ENCODE measurements at regions not wholly inside any gene's neighbourhood (a gene's known extent, or its start where the extent isn't known, plus 50 kb on each side); places are given as distances from the start of the nearest gene placed in this dataset.

DNA sequence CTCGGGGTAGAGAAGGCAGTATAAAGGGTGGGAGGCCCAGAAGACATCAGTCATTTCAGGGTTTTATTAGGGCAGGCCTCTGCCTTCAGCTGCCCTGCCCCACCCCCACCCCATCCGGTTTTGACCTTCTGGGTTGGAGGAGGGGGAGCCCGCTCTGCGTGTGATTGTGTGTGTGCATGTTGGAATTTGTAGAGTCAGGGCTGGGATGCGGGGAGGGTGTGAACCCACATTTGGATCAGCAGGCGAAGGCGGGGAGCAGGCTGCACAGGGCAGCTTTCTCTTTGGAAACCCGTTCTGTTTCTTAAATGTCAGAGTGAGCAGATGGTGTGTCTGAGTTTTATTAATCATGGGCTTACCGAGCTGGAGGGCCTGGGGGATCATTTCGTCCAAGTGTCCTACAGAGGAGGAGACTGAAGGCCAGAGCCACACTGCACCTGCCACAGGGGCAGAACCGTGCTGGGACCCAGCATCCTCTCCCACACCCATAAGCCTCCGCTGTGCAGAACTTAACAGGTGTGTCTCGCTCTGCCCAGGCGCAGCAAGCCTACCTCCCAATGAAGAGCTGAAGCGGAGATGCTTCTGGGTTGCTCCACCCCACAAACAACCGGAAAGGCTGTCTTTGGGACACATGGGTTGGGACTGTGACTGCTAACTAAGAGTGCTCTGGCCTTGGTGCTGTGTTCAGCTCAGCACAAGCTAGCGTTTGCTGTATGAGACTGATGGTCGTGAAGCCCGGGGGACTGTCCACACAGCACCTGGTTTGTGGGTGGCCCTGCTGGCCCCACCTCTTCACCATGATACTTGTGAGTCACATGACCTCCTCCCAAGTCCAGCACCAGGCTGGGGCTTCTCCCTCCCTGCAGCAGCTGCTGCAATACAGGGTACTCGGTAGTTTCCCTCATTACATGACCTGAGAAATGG lies 70.9 kb upstream of the GSE1 start:
- no peak overlapping the region for H2BK5ac ChIP-seq (ENCODE audit: low read depth, low read length, poor library complexity)
- H3K9me3 ChIP-seq (ENCODE audit: insufficient read depth, low read depth, low read length), result peaks cover 6% of the 10 kb centered on the region
- H3K9ac ChIP-seq (ENCODE audit: low read length), result no peak overlapping the region
- no peaks in the 10 kb centered on the region for H3K27me3 ChIP-seq (ENCODE audit: insufficient read depth, low read length)
- H3K23ac ChIP-seq (ENCODE audit: low read length), result no peak overlapping the region
- peaks cover 9 to 12% of the 10 kb centered on the region in 2 experiments for H3K4me1 ChIP-seq (ENCODE audit: control insufficient read depth in 1 of 2, insufficient read depth in 2 of 2, low read length in 2 of 2)
- H3K79me2 ChIP-seq (ENCODE audit: control insufficient read depth, insufficient read depth, low read length, poor library complexity), result no peaks in the 10 kb centered on the region
- H3K18ac ChIP-seq (ENCODE audit: low read length), result no peak overlapping the region
- H4K91ac ChIP-seq (ENCODE audit: low read depth, low read length), result no peak overlapping the region
- no peak overlapping the region for H2BK12ac ChIP-seq (ENCODE audit: low read length)
- H4K8ac ChIP-seq (ENCODE audit: low read depth, low read length), result no peak overlapping the region
- no peak overlapping the region for H4K12ac ChIP-seq (ENCODE audit: low read depth, low read length)
- H3K27ac ChIP-seq (ENCODE audit: low read depth, low read length), result no peak overlapping the region
- H2AFZ ChIP-seq (ENCODE audit: insufficient read depth, low read length, poor library complexity), result no peak overlapping the region
- H3K14ac ChIP-seq (ENCODE audit: low read length), result no peak overlapping the region
- H3K4me3 ChIP-seq (ENCODE audit: low read depth, low read length), result no peak overlapping the region
- WGBS (ENCODE audit: extremely low coverage, insufficient coverage, insufficient read length), result no CpG with 5 or more reads among the region's 20 CpGs
- peaks cover 0 to 3% of the 10 kb centered on the region in 2 experiments for H3K36me3 ChIP-seq (ENCODE audit: control insufficient read depth in 1 of 2, insufficient read depth in 2 of 2, low read length in 2 of 2)
- H3K79me1 ChIP-seq (ENCODE audit: low read length), result peaks cover 6% of the 10 kb centered on the region
- DNase-seq, result no peak
- H2BK120ac ChIP-seq (ENCODE audit: insufficient read depth, low read length, poor library complexity), result no peak overlapping the region
- no peak overlapping the region for H3K4me2 ChIP-seq (ENCODE audit: low read length)
- no peak overlapping the region for H2AK5ac ChIP-seq (ENCODE audit: low read length)
- H3K4ac ChIP-seq (ENCODE audit: low read depth, low read length), result no peak overlapping the region

GRCh38 chr16:85543536-85543935 lies 69.6 kb upstream of the GSE1 start:
- Histone ChIP-seq H2BK5ac (ENCODE audit: low read depth, low read length, poor library complexity) (no peak overlapping the region), H3K27me3 (ENCODE audit: insufficient read depth, low read length) (no peaks in the 10 kb centered on the region), H3K9ac (ENCODE audit: low read length) (no peak overlapping the region), H3K4me2 (ENCODE audit: low read length) (no peak overlapping the region), H2BK12ac (ENCODE audit: low read length) (no peak overlapping the region), H2AK5ac (ENCODE audit: low read length) (no peak overlapping the region), H4K91ac (ENCODE audit: low read depth, low read length) (no peak overlapping the region), H3K14ac (ENCODE audit: low read length) (no peak overlapping the region), H2BK120ac (ENCODE audit: insufficient read depth, low read length, poor library complexity) (no peak overlapping the region), H3K36me3 (ENCODE audit: control insufficient read depth in 1 of 2, insufficient read depth in 2 of 2, low read length in 2 of 2) (peaks cover 0 to 3% of the 10 kb centered on the region in 2 experiments), H3K79me2 (ENCODE audit: control insufficient read depth, insufficient read depth, low read length, poor library complexity) (no peaks in the 10 kb centered on the region), H4K8ac (ENCODE audit: low read depth, low read length) (no peak overlapping the region), H3K23ac (ENCODE audit: low read length) (no peak overlapping the region), H3K4me3 (ENCODE audit: low read depth, low read length) (no peak overlapping the region), H3K9me3 (ENCODE audit: insufficient read depth, low read depth, low read length) (peaks cover 6% of the 10 kb centered on the region), H3K4ac (ENCODE audit: low read depth, low read length) (no peak overlapping the region), H4K12ac (ENCODE audit: low read depth, low read length) (no peak overlapping the region), H3K4me1 (ENCODE audit: control insufficient read depth in 1 of 2, insufficient read depth in 2 of 2, low read length in 2 of 2) (peaks cover 9 to 12% of the 10 kb centered on the region in 2 experiments), H3K79me1 (ENCODE audit: low read length) (peaks cover 6% of the 10 kb centered on the region), H3K18ac (ENCODE audit: low read length) (no peak overlapping the region), H2AFZ (ENCODE audit: insufficient read depth, low read length, poor library complexity) (no peak overlapping the region), H3K27ac (ENCODE audit: low read depth, low read length) (no peak overlapping the region)
- no CpG with 5 or more reads among the region's 4 CpGs for WGBS (ENCODE audit: extremely low coverage, insufficient coverage, insufficient read length)
- no peak for DNase-seq

DNA sequence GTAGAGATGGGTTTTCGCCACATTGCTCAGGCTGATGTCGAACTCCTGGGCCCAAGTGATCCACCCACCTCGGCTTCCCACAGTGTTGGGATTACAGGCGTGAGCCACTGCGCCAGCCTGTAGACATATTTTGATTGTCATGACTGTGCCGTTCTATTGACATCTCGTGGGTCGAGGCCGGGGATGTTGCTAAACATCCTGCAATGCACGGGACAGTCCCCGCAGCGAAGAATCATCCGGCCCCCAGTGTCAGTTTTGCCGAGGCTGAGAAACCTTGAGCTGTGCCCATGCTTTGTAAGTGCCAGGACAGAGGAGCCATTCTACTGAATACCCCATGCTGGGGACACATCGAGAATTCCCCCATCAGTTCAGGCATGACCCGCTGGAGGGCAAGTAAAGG lies 69.1 kb upstream of the GSE1 start:
- Histone ChIP-seq H2AFZ (ENCODE audit: insufficient read depth, low read length, poor library complexity) (no peak overlapping the region), H3K23ac (ENCODE audit: low read length) (no peak overlapping the region)
- WGBS (ENCODE audit: extremely low coverage, insufficient coverage, insufficient read length), result no CpG with 5 or more reads among the region's 16 CpGs

GRCh38 chr16:85544668-85545067 lies 68.5 kb upstream of the GSE1 start:
- Histone ChIP-seq H4K12ac (ENCODE audit: low read depth, low read length) (no peak overlapping the region), H2BK120ac (ENCODE audit: insufficient read depth, low read length, poor library complexity) (peak overlapping the region; percentile 2), H4K8ac (ENCODE audit: low read depth, low read length) (peak overlapping the region; percentile 15), H3K79me2 (ENCODE audit: control insufficient read depth, insufficient read depth, low read length, poor library complexity) (no peaks in the 10 kb centered on the region), H3K4me2 (ENCODE audit: low read length) (no peak overlapping the region), H3K4me1 (ENCODE audit: control insufficient read depth in 1 of 2, insufficient read depth in 2 of 2, low read length in 2 of 2) (peaks cover 9 to 12% of the 10 kb centered on the region in 2 experiments), H2BK12ac (ENCODE audit: low read length) (peak overlapping the region; percentile 1), H3K27me3 (ENCODE audit: insufficient read depth, low read length) (no peaks in the 10 kb centered on the region), H3K4ac (ENCODE audit: low read depth, low read length) (no peak overlapping the region), H3K23ac (ENCODE audit: low read length) (no peak overlapping the region), H2BK5ac (ENCODE audit: low read depth, low read length, poor library complexity) (peak overlapping the region; percentile 3), H3K14ac (ENCODE audit: low read length) (peak overlapping the region; percentile 10), H2AFZ (ENCODE audit: insufficient read depth, low read length, poor library complexity) (no peak overlapping the region), H2AK5ac (ENCODE audit: low read length) (peak overlapping the region; percentile 5), H3K27ac (ENCODE audit: low read depth, low read length) (peak overlapping the region; percentile 5), H3K9ac (ENCODE audit: low read length) (no peak overlapping the region), H3K9me3 (ENCODE audit: insufficient read depth, low read depth, low read length) (peaks cover 4% of the 10 kb centered on the region), H3K4me3 (ENCODE audit: low read depth, low read length) (no peak overlapping the region), H3K79me1 (ENCODE audit: low read length) (peaks cover 6% of the 10 kb centered on the region), H3K36me3 (ENCODE audit: control insufficient read depth in 1 of 2, insufficient read depth in 2 of 2, low read length in 2 of 2) (peaks cover 0 to under 1% of the 10 kb centered on the region in 2 experiments), H4K91ac (ENCODE audit: low read depth, low read length) (peak overlapping the region; percentile 63), H3K18ac (ENCODE audit: low read length) (peak overlapping the region; percentile 5)
- DNase-seq, result no peak
- WGBS (ENCODE audit: extremely low coverage, insufficient coverage, insufficient read length), result no CpG with 5 or more reads among the region's 16 CpGs

More for the DNA sequence above, 69.1 kb upstream of the GSE1 start:
- H4K91ac ChIP-seq (ENCODE audit: low read depth, low read length), result peak overlapping the region; percentile 40
- H3K4me1 ChIP-seq (ENCODE audit: control insufficient read depth in 1 of 2, insufficient read depth in 2 of 2, low read length in 2 of 2), result peaks cover 9 to 12% of the 10 kb centered on the region in 2 experiments
- H3K18ac ChIP-seq (ENCODE audit: low read length), result no peak overlapping the region
- no peak overlapping the region for H2BK5ac ChIP-seq (ENCODE audit: low read depth, low read length, poor library complexity)
- peaks cover 6% of the 10 kb centered on the region for H3K9me3 ChIP-seq (ENCODE audit: insufficient read depth, low read depth, low read length)
- H3K4ac ChIP-seq (ENCODE audit: low read depth, low read length), result no peak overlapping the region
- H3K14ac ChIP-seq (ENCODE audit: low read length), result no peak overlapping the region
- no peak overlapping the region for H4K8ac ChIP-seq (ENCODE audit: low read depth, low read length)
- H3K4me2 ChIP-seq (ENCODE audit: low read length), result no peak overlapping the region
- H4K12ac ChIP-seq (ENCODE audit: low read depth, low read length), result no peak overlapping the region
- H2BK120ac ChIP-seq (ENCODE audit: insufficient read depth, low read length, poor library complexity), result peak overlapping the region; percentile 1
- H3K79me1 ChIP-seq (ENCODE audit: low read length), result peaks cover 6% of the 10 kb centered on the region
- DNase-seq, result no peak
- H2AK5ac ChIP-seq (ENCODE audit: low read length), result no peak overlapping the region
- H3K36me3 ChIP-seq (ENCODE audit: control insufficient read depth in 1 of 2, insufficient read depth in 2 of 2, low read length in 2 of 2), result peaks cover 0 to 3% of the 10 kb centered on the region in 2 experiments
- no peak overlapping the region for H3K9ac ChIP-seq (ENCODE audit: low read length)
- H3K4me3 ChIP-seq (ENCODE audit: low read depth, low read length), result no peak overlapping the region
- no peak overlapping the region for H3K27ac ChIP-seq (ENCODE audit: low read depth, low read length)
- no peaks in the 10 kb centered on the region for H3K27me3 ChIP-seq (ENCODE audit: insufficient read depth, low read length)
- H3K79me2 ChIP-seq (ENCODE audit: control insufficient read depth, insufficient read depth, low read length, poor library complexity), result no peaks in the 10 kb centered on the region
- no peak overlapping the region for H2BK12ac ChIP-seq (ENCODE audit: low read length)

Measured in trophoblast cell (in vitro differentiated cells and primary cell).